ENCODE measurements at regions not wholly inside any gene's neighbourhood (a gene's known extent, or its start where the extent isn't known, plus 50 kb on each side); places are given as distances from the start of the nearest gene placed in this dataset.

DNA sequence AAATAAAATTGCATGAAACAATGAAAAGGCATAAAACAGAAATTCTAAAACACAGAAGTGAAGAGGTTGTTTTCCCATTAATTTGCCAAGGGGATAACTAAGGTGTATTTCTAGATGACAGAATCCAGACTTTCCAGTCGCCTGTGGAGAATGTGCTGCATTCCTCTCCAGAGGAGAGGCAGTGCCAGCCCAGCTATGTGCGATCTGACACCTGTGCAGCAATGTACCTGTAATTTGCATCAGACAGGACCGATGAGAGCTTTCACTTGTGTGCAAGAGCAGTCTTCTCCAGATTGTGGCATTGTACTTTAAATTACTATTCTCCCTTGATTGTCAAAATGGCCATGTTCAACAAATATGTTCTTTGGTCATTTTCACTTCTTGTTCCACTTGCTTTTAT lies 1037.9 kb downstream of the EFNB2 start:
- Histone ChIP-seq H3K9me3 (ENCODE audit: control insufficient read depth, low read length) (no peaks in the 10 kb centered on the region), H3K4me3 (ENCODE audit: low read length) (no peak overlapping the region), H3K9ac (ENCODE audit: low read length) (no peak overlapping the region), H3K4me1 (ENCODE audit: control insufficient read depth, insufficient read depth, low read length) (no peaks in the 10 kb centered on the region), H3K36me3 (ENCODE audit: control insufficient read depth, insufficient read depth, low read length) (no peaks in the 10 kb centered on the region), H3K27me3 (ENCODE audit: control insufficient read depth, insufficient read depth, low read length) (no peaks in the 10 kb centered on the region)

- H3K9ac ChIP-seq (ENCODE audit: low read length) = no peak overlapping the region
- no peak overlapping the region for H3K4me3 ChIP-seq (ENCODE audit: low read length)
- no peaks in the 10 kb centered on the region for H3K9me3 ChIP-seq (ENCODE audit: control insufficient read depth, low read length)
- H3K4me1 ChIP-seq (ENCODE audit: control insufficient read depth, insufficient read depth, low read length) = no peaks in the 10 kb centered on the region
- H3K36me3 ChIP-seq (ENCODE audit: control insufficient read depth, insufficient read depth, low read length) = no peaks in the 10 kb centered on the region
- H3K27me3 ChIP-seq (ENCODE audit: control insufficient read depth, insufficient read depth, low read length) = no peaks in the 10 kb centered on the region
These were observed 1043.2 kb downstream of the EFNB2 start for GRCh38 chr13:105492216-105492615.

- no peaks in the 10 kb centered on the region for H3K27me3 ChIP-seq (ENCODE audit: control insufficient read depth, insufficient read depth, low read length)
These were observed 1044.1 kb downstream of the EFNB2 start for GRCh38 chr13:105491345-105491744.

DNA sequence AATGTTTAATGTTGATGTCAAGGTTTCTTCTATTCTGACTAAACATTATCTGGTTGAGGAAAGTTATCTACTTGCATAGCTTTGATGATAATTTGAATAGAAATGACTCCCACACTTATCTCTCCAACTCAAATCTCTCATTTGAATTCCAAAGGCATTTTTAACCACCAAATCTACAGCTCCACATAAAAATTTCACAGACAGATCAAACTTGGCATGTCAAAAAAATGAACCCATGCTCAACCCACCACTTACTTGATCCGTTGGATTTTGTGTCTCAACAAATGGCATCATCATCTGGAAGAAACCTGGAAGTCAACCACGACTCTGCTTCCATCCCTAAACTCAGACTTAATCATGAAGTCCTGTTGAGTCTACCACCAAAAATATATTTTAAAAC lies 1050.4 kb downstream of the EFNB2 start:
- Histone ChIP-seq H3K9ac (ENCODE audit: low read length) (no peak overlapping the region), H3K36me3 (ENCODE audit: control insufficient read depth, insufficient read depth, low read length) (no peaks in the 10 kb centered on the region), H3K27me3 (ENCODE audit: control insufficient read depth, insufficient read depth, low read length) (no peaks in the 10 kb centered on the region), H3K4me1 (ENCODE audit: control insufficient read depth, insufficient read depth, low read length) (no peaks in the 10 kb centered on the region), H3K4me3 (ENCODE audit: low read length) (no peak overlapping the region), H3K9me3 (ENCODE audit: control insufficient read depth, low read length) (no peaks in the 10 kb centered on the region)

More at GRCh38 chr13:105491345-105491744, 1044.1 kb downstream of the EFNB2 start:
- H3K4me1 ChIP-seq (ENCODE audit: control insufficient read depth, insufficient read depth, low read length) = no peaks in the 10 kb centered on the region
- no peaks in the 10 kb centered on the region for H3K9me3 ChIP-seq (ENCODE audit: control insufficient read depth, low read length)
- no peak overlapping the region for H3K4me3 ChIP-seq (ENCODE audit: low read length)
- no peaks in the 10 kb centered on the region for H3K36me3 ChIP-seq (ENCODE audit: control insufficient read depth, insufficient read depth, low read length)
- H3K9ac ChIP-seq (ENCODE audit: low read length) = no peak overlapping the region

- no peaks in the 10 kb centered on the region for H3K36me3 ChIP-seq (ENCODE audit: control insufficient read depth, insufficient read depth, low read length)
- no peaks in the 10 kb centered on the region for H3K27me3 ChIP-seq (ENCODE audit: control insufficient read depth, insufficient read depth, low read length)
- H3K9me3 ChIP-seq (ENCODE audit: control insufficient read depth, low read length) = no peaks in the 10 kb centered on the region
- no peaks in the 10 kb centered on the region for H3K4me1 ChIP-seq (ENCODE audit: control insufficient read depth, insufficient read depth, low read length)
- no peak overlapping the region for H3K4me3 ChIP-seq (ENCODE audit: low read length)
- H3K9ac ChIP-seq (ENCODE audit: low read length) = no peak overlapping the region
These were observed 1060.4 kb downstream of the EFNB2 start for GRCh38 chr13:105474983-105475610.

- Histone ChIP-seq H3K4me1 (ENCODE audit: control insufficient read depth, insufficient read depth, low read length) (no peaks in the 10 kb centered on the region), H3K9ac (ENCODE audit: low read length) (no peak overlapping the region), H3K36me3 (ENCODE audit: control insufficient read depth, insufficient read depth, low read length) (no peaks in the 10 kb centered on the region), H3K4me3 (ENCODE audit: low read length) (no peak overlapping the region), H3K27me3 (ENCODE audit: control insufficient read depth, insufficient read depth, low read length) (no peaks in the 10 kb centered on the region), H3K9me3 (ENCODE audit: control insufficient read depth, low read length) (no peaks in the 10 kb centered on the region)
These were observed 1063.8 kb downstream of the EFNB2 start for GRCh38 chr13:105471673-105472072.

- H3K4me3 ChIP-seq (ENCODE audit: low read length) = no peak overlapping the region
- H3K9me3 ChIP-seq (ENCODE audit: control insufficient read depth, low read length) = no peaks in the 10 kb centered on the region
- H3K27me3 ChIP-seq (ENCODE audit: control insufficient read depth, insufficient read depth, low read length) = no peaks in the 10 kb centered on the region
- H3K4me1 ChIP-seq (ENCODE audit: control insufficient read depth, insufficient read depth, low read length) = no peaks in the 10 kb centered on the region
- no peak overlapping the region for H3K9ac ChIP-seq (ENCODE audit: low read length)
- no peaks in the 10 kb centered on the region for H3K36me3 ChIP-seq (ENCODE audit: control insufficient read depth, insufficient read depth, low read length)
These were observed 1069.1 kb downstream of the EFNB2 start for GRCh38 chr13:105466376-105466775.

- H3K4me1 ChIP-seq (ENCODE audit: control insufficient read depth, insufficient read depth, low read length) = no peaks in the 10 kb centered on the region
- no peak within 1 kb of the TSS for H3K4me3 ChIP-seq (ENCODE audit: low read length)
- no peak within 1 kb of the TSS for H3K9ac ChIP-seq (ENCODE audit: low read length)
- no peaks in the 10 kb centered on the region for H3K27me3 ChIP-seq (ENCODE audit: control insufficient read depth, insufficient read depth, low read length)
- no peaks in the 10 kb centered on the region for H3K36me3 ChIP-seq (ENCODE audit: control insufficient read depth, insufficient read depth, low read length)
- no peaks in the 10 kb centered on the region for H3K9me3 ChIP-seq (ENCODE audit: control insufficient read depth, low read length)
These were observed 1069.7 kb downstream of the EFNB2 start, which contains the start of gene DAOA for GRCh38 chr13:105465745-105466144. Gene DAOA (plus strand): TSS chr13:105466045.

DNA sequence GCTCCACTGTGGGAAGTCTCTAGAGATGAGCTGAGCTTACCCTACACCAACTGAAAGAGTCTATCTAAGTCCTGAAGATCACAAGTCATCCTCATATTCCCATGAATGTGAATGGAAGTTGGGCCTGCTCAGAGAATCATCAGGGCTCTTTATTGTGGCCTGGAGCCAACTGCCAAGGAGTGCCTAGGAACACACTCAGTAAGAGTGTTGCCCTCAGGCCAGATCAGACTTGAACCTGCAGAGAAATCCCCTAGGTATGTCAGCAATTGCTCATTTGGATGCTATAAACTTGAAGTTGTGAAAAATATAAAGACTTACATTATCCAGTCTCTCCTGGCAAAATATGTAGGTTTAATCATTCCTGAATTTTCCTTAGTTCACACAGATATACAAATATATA lies 1070.2 kb downstream of the EFNB2 start:
- no peak overlapping the region for H3K4me3 ChIP-seq (ENCODE audit: low read length)
- no peak overlapping the region for H3K9ac ChIP-seq (ENCODE audit: low read length)
- H3K9me3 ChIP-seq (ENCODE audit: control insufficient read depth, low read length) = no peaks in the 10 kb centered on the region
- no peaks in the 10 kb centered on the region for H3K27me3 ChIP-seq (ENCODE audit: control insufficient read depth, insufficient read depth, low read length)
- no peaks in the 10 kb centered on the region for H3K4me1 ChIP-seq (ENCODE audit: control insufficient read depth, insufficient read depth, low read length)
- H3K36me3 ChIP-seq (ENCODE audit: control insufficient read depth, insufficient read depth, low read length) = no peaks in the 10 kb centered on the region

DNA sequence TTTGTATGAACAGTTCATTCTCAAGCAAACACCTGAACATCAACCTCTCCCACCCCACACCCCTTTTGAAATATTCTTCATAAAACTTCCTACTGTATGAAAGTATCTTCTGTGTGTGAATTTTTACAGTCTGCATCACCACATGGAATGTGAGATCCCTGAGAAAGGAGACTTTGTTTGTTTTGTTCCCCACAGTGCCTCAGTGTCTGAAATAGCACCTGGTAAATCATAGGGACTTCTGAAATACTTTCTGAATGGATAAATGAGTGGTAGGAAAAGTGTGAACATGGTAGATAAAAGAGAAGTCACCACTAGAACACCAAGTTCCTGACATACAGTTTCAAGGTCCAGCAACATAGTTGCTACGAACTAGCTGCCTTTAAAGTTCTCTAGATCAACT lies 1071.2 kb downstream of the EFNB2 start:
- Histone ChIP-seq H3K4me3 (ENCODE audit: low read length) (no peak overlapping the region), H3K9me3 (ENCODE audit: control insufficient read depth, low read length) (no peaks in the 10 kb centered on the region), H3K27me3 (ENCODE audit: control insufficient read depth, insufficient read depth, low read length) (no peaks in the 10 kb centered on the region), H3K9ac (ENCODE audit: low read length) (no peak overlapping the region), H3K4me1 (ENCODE audit: control insufficient read depth, insufficient read depth, low read length) (no peaks in the 10 kb centered on the region), H3K36me3 (ENCODE audit: control insufficient read depth, insufficient read depth, low read length) (no peaks in the 10 kb centered on the region)

DNA sequence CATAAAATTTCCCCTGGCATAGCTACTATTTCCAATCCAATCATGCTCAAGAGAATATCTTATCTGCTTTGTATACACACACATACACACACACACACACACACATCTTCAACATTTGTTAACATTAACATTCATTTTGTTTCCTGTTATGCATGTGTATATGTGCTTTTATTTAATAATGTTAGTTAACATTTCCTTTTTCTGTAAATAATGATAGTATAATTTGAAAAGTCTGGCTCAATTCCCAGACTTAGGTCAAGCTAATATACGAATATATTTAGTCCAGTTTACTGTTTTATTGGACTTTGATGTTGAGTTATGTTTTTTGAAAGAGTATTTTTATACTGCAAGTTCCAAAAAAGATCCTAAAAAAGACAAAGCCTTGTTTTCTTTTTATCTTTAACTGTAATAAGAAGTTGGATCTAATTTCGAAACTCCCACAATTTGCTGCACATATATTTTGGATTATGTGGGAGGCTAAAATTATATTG lies 1072.4 kb downstream of the EFNB2 start:
- no peaks in the 10 kb centered on the region for H3K27me3 ChIP-seq (ENCODE audit: control insufficient read depth, insufficient read depth, low read length)
- H3K4me1 ChIP-seq (ENCODE audit: control insufficient read depth, insufficient read depth, low read length) = no peaks in the 10 kb centered on the region
- H3K9me3 ChIP-seq (ENCODE audit: control insufficient read depth, low read length) = no peaks in the 10 kb centered on the region
- H3K36me3 ChIP-seq (ENCODE audit: control insufficient read depth, insufficient read depth, low read length) = no peaks in the 10 kb centered on the region
- H3K9ac ChIP-seq (ENCODE audit: low read length) = no peak overlapping the region
- no peak overlapping the region for H3K4me3 ChIP-seq (ENCODE audit: low read length)

DNA sequence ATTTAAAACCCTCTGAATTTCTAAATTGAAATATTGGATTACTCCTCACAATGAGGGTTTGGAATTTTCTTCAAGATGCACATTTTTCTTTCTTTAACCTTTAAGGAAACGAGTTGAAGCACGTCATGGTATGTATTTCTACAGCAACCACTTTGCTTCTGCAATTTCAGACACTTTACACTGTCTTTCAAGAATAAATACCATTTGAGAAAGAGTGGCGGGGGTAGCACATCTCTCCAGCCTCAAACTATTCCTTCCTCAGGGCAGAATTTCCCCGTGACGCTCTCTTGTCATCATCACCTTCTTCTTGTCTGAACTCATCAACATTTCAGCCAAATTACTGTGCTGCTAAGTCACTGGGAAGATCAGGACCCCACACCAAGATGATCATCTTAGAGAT lies 1073.4 kb downstream of the EFNB2 start:
- no peak overlapping the region for H3K9ac ChIP-seq (ENCODE audit: low read length)
- no peaks in the 10 kb centered on the region for H3K27me3 ChIP-seq (ENCODE audit: control insufficient read depth, insufficient read depth, low read length)
- no peak overlapping the region for H3K4me3 ChIP-seq (ENCODE audit: low read length)
- no peaks in the 10 kb centered on the region for H3K36me3 ChIP-seq (ENCODE audit: control insufficient read depth, insufficient read depth, low read length)
- no peaks in the 10 kb centered on the region for H3K4me1 ChIP-seq (ENCODE audit: control insufficient read depth, insufficient read depth, low read length)
- H3K9me3 ChIP-seq (ENCODE audit: control insufficient read depth, low read length) = no peaks in the 10 kb centered on the region

GRCh38 chr13:105452895-105453294 lies 1082.6 kb downstream of the EFNB2 start:
- H3K9ac ChIP-seq (ENCODE audit: low read length) = no peak overlapping the region
- no peak overlapping the region for H3K4me3 ChIP-seq (ENCODE audit: low read length)
- no peaks in the 10 kb centered on the region for H3K36me3 ChIP-seq (ENCODE audit: control insufficient read depth, insufficient read depth, low read length)
- no peaks in the 10 kb centered on the region for H3K4me1 ChIP-seq (ENCODE audit: control insufficient read depth, insufficient read depth, low read length)
- H3K27me3 ChIP-seq (ENCODE audit: control insufficient read depth, insufficient read depth, low read length) = no peaks in the 10 kb centered on the region
- no peaks in the 10 kb centered on the region for H3K9me3 ChIP-seq (ENCODE audit: control insufficient read depth, low read length)
